ENCODE measurements at regions not wholly inside any gene's neighbourhood (a gene's known extent, or its start where the extent isn't known, plus 50 kb on each side); places are given as distances from the start of the nearest gene placed in this dataset.

DNA sequence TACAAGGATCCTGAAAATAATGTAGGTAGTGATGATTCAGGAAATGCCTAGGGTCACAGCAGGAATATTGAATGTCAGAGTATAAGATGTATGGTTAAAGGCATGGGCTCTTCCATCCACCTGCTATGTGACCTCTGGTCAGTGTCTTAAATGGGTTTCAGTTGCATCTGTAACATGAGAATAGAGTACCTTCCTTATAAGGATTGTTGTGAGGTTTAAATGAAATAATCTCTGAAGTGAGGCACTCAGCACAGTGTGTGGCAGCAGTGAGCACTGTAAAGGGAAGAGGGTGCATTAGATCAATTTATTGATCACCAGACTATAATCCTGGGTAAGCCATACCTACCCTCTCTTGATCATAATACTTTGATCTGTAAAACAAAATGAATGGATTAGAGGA lies 319.1 kb downstream of the SLC4A3 start:
- H3K27me3 ChIP-seq, result no peaks in the 10 kb centered on the region

DNA sequence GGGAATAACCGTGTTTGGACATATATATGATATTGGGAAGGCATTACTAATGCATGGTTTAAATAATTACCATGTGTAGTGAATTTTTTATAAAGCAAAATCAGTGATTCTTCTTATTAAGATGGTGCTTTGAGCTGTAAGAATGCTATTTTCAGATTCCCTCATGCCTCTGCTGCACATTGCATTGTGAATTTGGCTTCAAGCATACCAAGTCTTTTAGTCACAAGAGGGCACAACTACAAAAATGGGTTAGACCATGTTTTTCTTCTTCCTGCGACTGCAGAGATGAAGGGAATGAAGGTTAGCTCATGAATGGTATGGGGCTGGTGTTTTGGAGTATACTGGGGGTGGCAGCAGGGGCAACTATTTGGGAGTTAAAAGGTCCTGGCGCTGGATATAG lies 320.1 kb downstream of the SLC4A3 start:
- TF ChIP-seq, protein P1, sequence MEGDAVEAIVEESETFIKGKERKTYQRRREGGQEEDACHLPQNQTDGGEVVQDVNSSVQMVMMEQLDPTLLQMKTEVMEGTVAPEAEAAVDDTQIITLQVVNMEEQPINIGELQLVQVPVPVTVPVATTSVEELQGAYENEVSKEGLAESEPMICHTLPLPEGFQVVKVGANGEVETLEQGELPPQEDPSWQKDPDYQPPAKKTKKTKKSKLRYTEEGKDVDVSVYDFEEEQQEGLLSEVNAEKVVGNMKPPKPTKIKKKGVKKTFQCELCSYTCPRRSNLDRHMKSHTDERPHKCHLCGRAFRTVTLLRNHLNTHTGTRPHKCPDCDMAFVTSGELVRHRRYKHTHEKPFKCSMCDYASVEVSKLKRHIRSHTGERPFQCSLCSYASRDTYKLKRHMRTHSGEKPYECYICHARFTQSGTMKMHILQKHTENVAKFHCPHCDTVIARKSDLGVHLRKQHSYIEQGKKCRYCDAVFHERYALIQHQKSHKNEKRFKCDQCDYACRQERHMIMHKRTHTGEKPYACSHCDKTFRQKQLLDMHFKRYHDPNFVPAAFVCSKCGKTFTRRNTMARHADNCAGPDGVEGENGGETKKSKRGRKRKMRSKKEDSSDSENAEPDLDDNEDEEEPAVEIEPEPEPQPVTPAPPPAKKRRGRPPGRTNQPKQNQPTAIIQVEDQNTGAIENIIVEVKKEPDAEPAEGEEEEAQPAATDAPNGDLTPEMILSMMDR (IDR thresholded peaks at IDR 0.05), result no peak
- Histone ChIP-seq H3K4me1 (no peaks in the 10 kb centered on the region), H3K9me3 (no peaks in the 10 kb centered on the region), H3K27me3 (no peaks in the 10 kb centered on the region), H3K27ac (no peak overlapping the region), H3K36me3 (no peaks in the 10 kb centered on the region), H3K4me3 (no peak overlapping the region)
- ATAC-seq, result no peak
- intact Hi-C loops (cut with DNase I), result no loop called here
- 78 to 84% methylated on average over 3 of the region's 3 CpGs for WGBS, 2 donors
- no peak for FAIRE-seq
- no peak for DNase-seq

More for the DNA sequence above, 319.1 kb downstream of the SLC4A3 start:
- TF ChIP-seq, protein P1 (IDR thresholded peaks at IDR 0.05), result no peak
- FAIRE-seq, result no peak
- Histone ChIP-seq H3K4me1 (no peaks in the 10 kb centered on the region), H3K36me3 (no peaks in the 10 kb centered on the region), H3K27ac (no peak overlapping the region), H3K4me3 (no peak overlapping the region), H3K9me3 (no peaks in the 10 kb centered on the region)
- DNase-seq, result no peak
- intact Hi-C loops (cut with DNase I), result no loop called here
- ATAC-seq, result no peak

DNA sequence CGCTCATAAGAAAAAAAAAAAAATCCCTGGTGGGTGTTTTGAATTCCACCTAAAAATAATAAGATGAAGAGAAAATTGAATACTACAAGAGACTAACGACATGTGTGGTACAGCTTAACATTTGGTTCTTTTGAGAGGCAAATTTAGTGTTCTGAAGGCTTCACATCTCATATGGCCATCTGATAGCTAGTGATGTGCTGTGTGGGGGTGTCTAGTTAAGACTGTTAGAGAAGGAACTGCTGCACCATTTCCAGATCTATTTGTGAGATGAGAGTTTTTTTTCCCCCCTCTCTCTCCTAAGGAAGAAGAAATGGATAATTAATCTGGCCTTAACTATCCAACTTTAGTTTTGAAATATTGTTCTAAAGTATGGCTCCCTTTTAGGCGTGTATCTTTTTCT lies 321.6 kb downstream of the SLC4A3 start:
- WGBS, 2 donors, result 74 to 75% methylated on average over 3 of the region's 3 CpGs
- TF ChIP-seq, protein P1 (IDR thresholded peaks at IDR 0.05), result no peak
- no peaks in the 10 kb centered on the region for H3K27me3 ChIP-seq
- H3K36me3 ChIP-seq, result no peaks in the 10 kb centered on the region
- H3K27ac ChIP-seq, result no peak overlapping the region
- no peaks in the 10 kb centered on the region for H3K9me3 ChIP-seq
- FAIRE-seq, result no peak
- intact Hi-C loops (cut with DNase I), result no loop called here
- no peak overlapping the region for H3K4me3 ChIP-seq
- DNase-seq, result no peak
- ATAC-seq, result no peak
- H3K4me1 ChIP-seq, result no peaks in the 10 kb centered on the region

DNA sequence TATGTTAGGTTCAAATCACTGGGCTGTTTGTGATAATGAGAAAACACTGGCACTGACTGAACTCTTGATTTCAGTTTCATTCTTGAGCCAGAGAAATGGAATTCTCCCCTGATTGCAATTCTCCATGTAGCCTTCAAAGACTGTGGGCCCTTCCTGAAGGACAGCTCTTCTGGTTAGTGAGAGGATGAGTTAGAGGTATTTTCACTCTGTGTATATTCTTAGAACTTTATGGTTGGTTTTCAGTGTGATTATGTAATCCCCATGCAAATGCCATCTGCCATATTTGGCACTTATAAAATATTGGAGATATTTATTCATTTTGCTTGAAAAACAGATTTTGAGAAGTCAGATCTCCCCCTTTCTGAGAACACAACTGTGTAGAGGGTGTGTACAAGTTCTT lies 323.7 kb downstream of the SLC4A3 start:
- no peaks in the 10 kb centered on the region for H3K27me3 ChIP-seq
- no peak overlapping the region for H3K27ac ChIP-seq
- TF ChIP-seq, protein P1 (IDR thresholded peaks at IDR 0.05), result no peak
- no peak for DNase-seq
- intact Hi-C loops (cut with DNase I), result no loop called here
- H3K4me1 ChIP-seq, result no peaks in the 10 kb centered on the region
- no peak for FAIRE-seq
- no peaks in the 10 kb centered on the region for H3K9me3 ChIP-seq
- H3K4me3 ChIP-seq, result no peak overlapping the region
- ATAC-seq, result no peak
- H3K36me3 ChIP-seq, result no peaks in the 10 kb centered on the region

DNA sequence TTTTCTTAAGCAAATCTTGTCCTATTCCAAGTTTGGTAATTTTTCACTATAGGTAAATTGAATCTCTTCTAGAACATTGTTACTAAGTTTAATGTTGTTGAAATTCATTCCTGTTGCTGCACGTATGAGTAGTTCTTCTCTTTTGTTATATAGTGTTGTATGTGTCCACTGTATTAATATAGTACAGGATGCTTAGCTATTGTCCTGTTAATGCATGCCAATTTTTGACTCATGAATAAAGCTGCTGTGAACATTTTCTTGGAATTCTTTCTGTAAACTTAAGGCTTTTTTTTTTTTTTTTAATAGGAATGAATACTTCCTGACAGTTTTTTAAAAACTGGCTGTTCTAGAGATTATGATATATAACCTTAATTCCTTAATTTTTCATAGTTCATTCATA lies 326.9 kb downstream of the SLC4A3 start:
- DNase-seq (no peak), ATAC-seq (no peak), FAIRE-seq (no peak)
- Histone ChIP-seq H3K27me3 (no peaks in the 10 kb centered on the region), H3K4me3 (no peak overlapping the region), H3K4me1 (no peaks in the 10 kb centered on the region), H3K36me3 (no peaks in the 10 kb centered on the region), H3K9me3 (no peaks in the 10 kb centered on the region), H3K27ac (no peak overlapping the region)
- intact Hi-C loops (cut with DNase I), result no loop called here
- TF ChIP-seq, protein P1 (IDR thresholded peaks at IDR 0.05), result no peak
- 64 to 81% methylated on average over 1 of the region's 1 CpG for WGBS, 2 donors

All from pancreas (tissue), 10 donors.